HG03469 (cell line): ENCODE measurements at regions not wholly inside any gene's neighbourhood (a gene's known extent, or its start where the extent isn't known, plus 50 kb on each side); places are given as distances from the start of the nearest gene placed in this dataset.
A peak's percentile ranks its signal among the peaks of the same experiment; 100 is the strongest.

Experiments
- ATAC-seq: cut with Tn5 transposase; IDR thresholded peaks from one replicate; pipeline ENCODE4 v1.9.1; 2021; ENCODE audit warnings: mild to moderate bottlenecking, moderate library complexity, moderate number of reproducible peaks; ENCODE audit not compliant: unreplicated experiment

- no peak for ATAC-seq
These were observed 249.4 kb upstream of the CTAGE1 start for GRCh38 chr18:22667156-22667555.

GRCh38 chr18:22667616-22668422, 250.1 kb upstream of the CTAGE1 start:
- ATAC-seq: peak; percentile 71

- ATAC-seq: no peak
These were observed 250.8 kb upstream of the CTAGE1 start for GRCh38 chr18:22668496-22668895.

GRCh38 chr18:22670914-22671313, 253.2 kb upstream of the CTAGE1 start:
- ATAC-seq: no peak

- ATAC-seq: no peak
These were observed 255.6 kb upstream of the CTAGE1 start for GRCh38 chr18:22673182-22673862.

GRCh38 chr18:22674272-22674671, 256.6 kb upstream of the CTAGE1 start:
- ATAC-seq: no peak

- no peak for ATAC-seq
These were observed 257.3 kb upstream of the CTAGE1 start for GRCh38 chr18:22675006-22675405.

- ATAC-seq: no peak
These were observed 256.7 kb upstream of the RBBP8 start for GRCh38 chr18:22676423-22676822.

GRCh38 chr18:22678486-22678885, 254.6 kb upstream of the RBBP8 start:
- no peak for ATAC-seq

- ATAC-seq: no peak
These were observed 252.2 kb upstream of the RBBP8 start for GRCh38 chr18:22680944-22681343.

- ATAC-seq: no peak
These were observed 251.2 kb upstream of the RBBP8 start for GRCh38 chr18:22681908-22682307.

- no peak for ATAC-seq
These were observed 250.4 kb upstream of the RBBP8 start for GRCh38 chr18:22682720-22683119.

GRCh38 chr18:22683196-22683676, 249.9 kb upstream of the RBBP8 start:
- no peak for ATAC-seq

GRCh38 chr18:22683786-22684185, 249.3 kb upstream of the RBBP8 start:
- ATAC-seq: no peak

GRCh38 chr18:22684268-22684667, 248.9 kb upstream of the RBBP8 start:
- ATAC-seq: no peak

- ATAC-seq: no peak
These were observed 247.3 kb upstream of the RBBP8 start for GRCh38 chr18:22685788-22686187.

GRCh38 chr18:22687892-22688680, 245.0 kb upstream of the RBBP8 start:
- ATAC-seq: no peak

GRCh38 chr18:22688877-22689496, 244.1 kb upstream of the RBBP8 start:
- ATAC-seq: no peak

- ATAC-seq: no peak
These were observed 243.4 kb upstream of the RBBP8 start for GRCh38 chr18:22689712-22690111.

GRCh38 chr18:22690556-22690955, 242.6 kb upstream of the RBBP8 start:
- ATAC-seq: no peak
